ENCODE measurements at regions not wholly inside any gene's neighbourhood (a gene's known extent, or its start where the extent isn't known, plus 50 kb on each side); places are given as distances from the start of the nearest gene placed in this dataset.

DNA sequence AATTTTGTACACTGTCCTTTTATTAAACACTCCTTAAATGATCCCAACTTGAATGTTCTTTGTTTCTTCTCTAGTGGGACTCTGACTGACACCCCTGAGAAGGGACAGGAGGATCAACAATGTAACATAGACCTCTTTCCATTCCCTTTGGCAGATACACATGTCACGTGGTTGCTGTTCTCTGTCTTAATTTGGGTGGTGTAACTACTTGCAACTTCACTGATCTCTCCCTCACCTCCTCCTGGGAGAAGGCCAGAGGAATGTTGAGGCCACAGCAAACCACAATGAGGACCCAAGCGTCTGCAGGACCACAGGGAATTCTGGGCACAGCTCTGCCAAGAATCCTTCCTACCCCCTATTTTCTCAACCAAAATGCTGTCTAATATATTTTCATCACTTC, 205.6 kb downstream of the RTP5 start:
- no peak overlapping the region for H2BK12ac ChIP-seq (ENCODE audit: insufficient read length, low read depth, low read length)
- no peaks in the 10 kb centered on the region for H3K36me3 Mint-ChIP-seq (ENCODE audit: insufficient read depth in 1 of 3, low read depth in 3 of 3)
- H4K20me1 ChIP-seq (ENCODE audit: control insufficient read depth, insufficient read depth, insufficient read length) = no peaks in the 10 kb centered on the region
- H2BK120ac ChIP-seq (ENCODE audit: low read depth, low read length, poor library complexity, severe bottlenecking) = no peak overlapping the region
- no peak overlapping the region for H3K18ac ChIP-seq (ENCODE audit: insufficient read length, low read depth, low read length)
- H2BK20ac ChIP-seq (ENCODE audit: low read depth, low read length, poor library complexity, severe bottlenecking) = no peak overlapping the region
- no peak overlapping the region for H3K9ac ChIP-seq (ENCODE audit: extremely low read depth, insufficient read length, low read length)
- H3K9me3 Mint-ChIP-seq = no peaks in the 10 kb centered on the region
- no peak overlapping the region for H3K56ac ChIP-seq (ENCODE audit: insufficient read length, low read depth, low read length)
- no peaks in the 10 kb centered on the region for H3K79me1 ChIP-seq (ENCODE audit: insufficient read depth, low read depth, low read length, poor library complexity, severe bottlenecking)
- H3K27ac ChIP-seq (ENCODE audit: insufficient read length, low read depth, low read length) = no peak overlapping the region
- no peak for TF ChIP-seq CTCF (conservative IDR thresholded peaks at IDR 0.05)
- H3T11ph ChIP-seq (ENCODE audit: low read length) = no peak overlapping the region
- H3K14ac ChIP-seq (ENCODE audit: insufficient read depth, low read length) = no peak overlapping the region
- H3K4me1 ChIP-seq (ENCODE audit: insufficient read depth, low read length) = peaks cover 3% of the 10 kb centered on the region; the same call in 1 of the 2 replicates
- H3K4me1 Mint-ChIP-seq = peaks cover 21 to 22% of the 10 kb centered on the region in 2 experiments
- H4K91ac ChIP-seq (ENCODE audit: insufficient read length, low read depth, low read length) = no peak overlapping the region
- H3K27me3 Mint-ChIP-seq (ENCODE audit: low read depth) = peaks cover 68% of the 10 kb centered on the region
- H2AFZ ChIP-seq (ENCODE audit: low read length) = no peak overlapping the region
- no peak overlapping the region for H4K5ac ChIP-seq (ENCODE audit: insufficient read length, low read depth, low read length)
- H3K79me2 ChIP-seq (ENCODE audit: insufficient read depth, low read length) = no peaks in the 10 kb centered on the region
- DNase-seq = no peak
- no peak overlapping the region for H3K4ac ChIP-seq (ENCODE audit: low read depth, low read length)
- no peaks in the 10 kb centered on the region for H3K23me2 ChIP-seq (ENCODE audit: insufficient read length, low read depth, low read length, poor library complexity, severe bottlenecking)
- no CpG with 5 or more reads among the region's 2 CpGs for WGBS (ENCODE audit: extremely low coverage, insufficient read length, low lambda C conversion rate)
- no peak overlapping the region; a peak in 1 of 7 replicates for H3K27ac Mint-ChIP-seq
- no peak overlapping the region for H4K8ac ChIP-seq (replicated peaks; ENCODE audit: insufficient read length, low read depth, low read length)
- H3K23ac ChIP-seq (ENCODE audit: insufficient read length, low read depth, low read length) = no peak overlapping the region
- no peaks in the 10 kb centered on the region for H3K27me3 ChIP-seq (ENCODE audit: insufficient read depth, low read length)
- H3K9me3 ChIP-seq (ENCODE audit: control insufficient read depth, low read depth, low read length) = no peaks in the 10 kb centered on the region
- no peak overlapping the region for H2BK5ac ChIP-seq (ENCODE audit: insufficient read length, low read length)
- H3K4me2 ChIP-seq (ENCODE audit: insufficient read depth, insufficient read length, low read length) = no peak overlapping the region
- H3K4me3 Mint-ChIP-seq = no peak overlapping the region
- no peak overlapping the region for H2AK5ac ChIP-seq (ENCODE audit: insufficient read length, low read length)
- no peak overlapping the region for H2BK15ac ChIP-seq (ENCODE audit: low read depth, low read length)
